ENCODE measurements at regions not wholly inside any gene's neighbourhood (a gene's known extent, or its start where the extent isn't known, plus 50 kb on each side); places are given as distances from the start of the nearest gene placed in this dataset.

GRCh38 chr6:68307301-68307700 lies 327.8 kb upstream of the ADGRB3 start:
- Histone ChIP-seq H3K36me3 (no peaks in the 10 kb centered on the region), H3K4me3 (no peak overlapping the region), H3K9me3 (no peaks in the 10 kb centered on the region), H3K4me1 (no peaks in the 10 kb centered on the region), H3K27me3 (no peaks in the 10 kb centered on the region), H3K27ac (no peak overlapping the region)
- DNase-seq (ENCODE audit: low spot score in 2 of 2), result no peak
- intact Hi-C loops (cut with DNase I), result no loop called here
- no peak for TF ChIP-seq CTCF (IDR thresholded peaks at IDR 0.05)

- Histone ChIP-seq H3K9me3 (no peaks in the 10 kb centered on the region), H3K27me3 (no peaks in the 10 kb centered on the region), H3K4me1 (no peaks in the 10 kb centered on the region), H3K27ac (no peak overlapping the region), H3K4me3 (no peak overlapping the region), H3K36me3 (no peaks in the 10 kb centered on the region)
- no peak for TF ChIP-seq CTCF (IDR thresholded peaks at IDR 0.05)
- intact Hi-C loops (cut with DNase I), result no loop called here
- no peak for DNase-seq (ENCODE audit: low spot score in 2 of 2)
These were observed 339.0 kb upstream of the ADGRB3 start for GRCh38 chr6:68296126-68296525.

GRCh38 chr6:68282646-68283045 lies 352.4 kb upstream of the ADGRB3 start:
- no peak overlapping the region for H3K4me3 ChIP-seq
- TF ChIP-seq CTCF (IDR thresholded peaks at IDR 0.05), result no peak
- intact Hi-C loops (cut with DNase I), result no loop called here

GRCh38 chr6:68279793-68280557 lies 355.1 kb upstream of the ADGRB3 start:
- Histone ChIP-seq H3K36me3 (no peaks in the 10 kb centered on the region), H3K27ac (no peak overlapping the region), H3K9me3 (peaks cover 0 to 5% of the 10 kb centered on the region in 2 donors), H3K4me1 (no peaks in the 10 kb centered on the region), H3K4me3 (no peak overlapping the region), H3K27me3 (no peaks in the 10 kb centered on the region)
- no peak for DNase-seq (ENCODE audit: low spot score in 2 of 2)
- intact Hi-C loops (cut with DNase I), result no loop called here
- no peak for TF ChIP-seq CTCF (IDR thresholded peaks at IDR 0.05)

More at GRCh38 chr6:68282646-68283045, 352.4 kb upstream of the ADGRB3 start:
- Histone ChIP-seq H3K9me3 (peaks cover 0 to 5% of the 10 kb centered on the region in 2 donors), H3K27me3 (no peaks in the 10 kb centered on the region), H3K27ac (no peak overlapping the region), H3K4me1 (no peaks in the 10 kb centered on the region), H3K36me3 (no peaks in the 10 kb centered on the region)
- no peak for DNase-seq (ENCODE audit: low spot score in 2 of 2)

- no peaks in the 10 kb centered on the region for H3K27me3 ChIP-seq
- H3K36me3 ChIP-seq, result no peaks in the 10 kb centered on the region
- H3K9me3 ChIP-seq, result no peaks in the 10 kb centered on the region
- intact Hi-C loops (cut with DNase I), result no loop called here
- no peak overlapping the region for H3K4me3 ChIP-seq
- DNase-seq (ENCODE audit: low spot score in 2 of 2), result no peak
- TF ChIP-seq CTCF (IDR thresholded peaks at IDR 0.05), result no peak
- H3K4me1 ChIP-seq, result no peaks in the 10 kb centered on the region
- no peak overlapping the region for H3K27ac ChIP-seq
These were observed 361.8 kb upstream of the ADGRB3 start for GRCh38 chr6:68273297-68273696.

All from ascending aorta (tissue), 2 donors.